ENCODE measurements at regions not wholly inside any gene's neighbourhood (a gene's known extent, or its start where the extent isn't known, plus 50 kb on each side); places are given as distances from the start of the nearest gene placed in this dataset.

DNA sequence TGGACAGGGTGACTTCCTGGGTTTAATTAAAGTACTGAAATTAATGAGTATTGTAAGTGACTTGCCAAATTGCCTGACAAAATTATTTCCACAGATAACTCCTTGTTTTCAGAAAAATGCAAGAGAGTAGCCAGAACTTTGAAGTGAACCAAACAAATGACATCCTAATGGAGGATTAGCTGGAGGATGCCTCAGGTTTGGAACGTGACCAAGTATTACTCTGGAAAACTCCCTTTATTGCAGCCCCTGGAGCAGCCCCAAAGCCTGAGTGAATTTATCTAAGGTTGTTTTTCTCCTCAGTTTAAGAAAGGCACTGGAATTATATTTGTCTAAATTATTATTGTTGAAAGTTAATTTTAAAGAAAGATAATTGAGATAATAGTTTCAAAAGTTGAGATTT is 343.6 kb upstream of the MTNR1B start:
- H3K27me3 ChIP-seq, result no peaks in the 10 kb centered on the region
- no peaks in the 10 kb centered on the region for H3K36me3 ChIP-seq
- H3F3A ChIP-seq (ENCODE audit: low read depth), result no peaks in the 10 kb centered on the region
- H3K9me3 ChIP-seq (ENCODE audit: low read depth), result no peaks in the 10 kb centered on the region
- DNase-seq (ENCODE audit: low spot score), result no peak
- Mint-ChIP-seq H3K27ac (no peak overlapping the region), H3K36me3 (peaks cover 7% of the 10 kb centered on the region), H3K4me1 (peaks cover 51% of the 10 kb centered on the region), H3K27me3 (ENCODE audit: insufficient read depth, low read depth) (no peaks in the 10 kb centered on the region), H3K4me3 (no peak overlapping the region), H3K9me3 (no peaks in the 10 kb centered on the region)
- H4K20me1 ChIP-seq (ENCODE audit: low read depth), result no peaks in the 10 kb centered on the region
- no peak overlapping the region for H2AFZ ChIP-seq (replicated peaks)
- no peak overlapping the region for H3K27ac ChIP-seq
- no peak overlapping the region for H3K4me3 ChIP-seq
- H3K79me2 ChIP-seq (ENCODE audit: low read depth), result no peaks in the 10 kb centered on the region
- peaks cover 13% of the 10 kb centered on the region for H3K4me1 ChIP-seq
- H3K9ac ChIP-seq, result no peak overlapping the region
- no peak for TF ChIP-seq EZH2phosphoT487 (IDR thresholded peaks at IDR 0.05)
- TF ChIP-seq, protein P1, sequence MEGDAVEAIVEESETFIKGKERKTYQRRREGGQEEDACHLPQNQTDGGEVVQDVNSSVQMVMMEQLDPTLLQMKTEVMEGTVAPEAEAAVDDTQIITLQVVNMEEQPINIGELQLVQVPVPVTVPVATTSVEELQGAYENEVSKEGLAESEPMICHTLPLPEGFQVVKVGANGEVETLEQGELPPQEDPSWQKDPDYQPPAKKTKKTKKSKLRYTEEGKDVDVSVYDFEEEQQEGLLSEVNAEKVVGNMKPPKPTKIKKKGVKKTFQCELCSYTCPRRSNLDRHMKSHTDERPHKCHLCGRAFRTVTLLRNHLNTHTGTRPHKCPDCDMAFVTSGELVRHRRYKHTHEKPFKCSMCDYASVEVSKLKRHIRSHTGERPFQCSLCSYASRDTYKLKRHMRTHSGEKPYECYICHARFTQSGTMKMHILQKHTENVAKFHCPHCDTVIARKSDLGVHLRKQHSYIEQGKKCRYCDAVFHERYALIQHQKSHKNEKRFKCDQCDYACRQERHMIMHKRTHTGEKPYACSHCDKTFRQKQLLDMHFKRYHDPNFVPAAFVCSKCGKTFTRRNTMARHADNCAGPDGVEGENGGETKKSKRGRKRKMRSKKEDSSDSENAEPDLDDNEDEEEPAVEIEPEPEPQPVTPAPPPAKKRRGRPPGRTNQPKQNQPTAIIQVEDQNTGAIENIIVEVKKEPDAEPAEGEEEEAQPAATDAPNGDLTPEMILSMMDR (IDR thresholded peaks at IDR 0.05), result no peak
- TF ChIP-seq EZH2 (IDR thresholded peaks at IDR 0.05), result no peak
- H3K4me2 ChIP-seq, result no peak overlapping the region

GRCh38 chr11:92626624-92627023 is 342.8 kb upstream of the MTNR1B start:
- peaks cover 7% of the 10 kb centered on the region for H3K36me3 Mint-ChIP-seq
- Histone ChIP-seq H3K27me3 (no peaks in the 10 kb centered on the region), H2AFZ (replicated peaks) (no peak overlapping the region), H3K9ac (no peak overlapping the region), H3K4me3 (no peak overlapping the region), H4K20me1 (ENCODE audit: low read depth) (no peaks in the 10 kb centered on the region), H3K4me1 (peaks cover 13% of the 10 kb centered on the region), H3K36me3 (no peaks in the 10 kb centered on the region), H3K79me2 (ENCODE audit: low read depth) (no peaks in the 10 kb centered on the region), H3F3A (ENCODE audit: low read depth) (no peaks in the 10 kb centered on the region), H3K9me3 (ENCODE audit: low read depth) (no peaks in the 10 kb centered on the region), H3K4me2 (no peak overlapping the region), H3K27ac (no peak overlapping the region)
- H3K4me1 Mint-ChIP-seq, result peaks cover 49% of the 10 kb centered on the region
- DNase-seq (ENCODE audit: low spot score), result peak; percentile 29
- H3K27ac Mint-ChIP-seq, result peak overlapping the region; percentile 43
- H3K4me3 Mint-ChIP-seq, result no peak overlapping the region
- no peaks in the 10 kb centered on the region for H3K9me3 Mint-ChIP-seq
- no peak for TF ChIP-seq EZH2phosphoT487 (IDR thresholded peaks at IDR 0.05)
- TF ChIP-seq, protein P1 (IDR thresholded peaks at IDR 0.05), result no peak
- no peaks in the 10 kb centered on the region for H3K27me3 Mint-ChIP-seq (ENCODE audit: insufficient read depth, low read depth)

GRCh38 chr11:92627615-92628256 is 341.7 kb upstream of the MTNR1B start:
- H2AFZ ChIP-seq (replicated peaks), result no peak overlapping the region
- H3K27ac ChIP-seq, result no peak overlapping the region
- peaks cover 49% of the 10 kb centered on the region for H3K4me1 Mint-ChIP-seq
- H3K27me3 Mint-ChIP-seq (ENCODE audit: insufficient read depth, low read depth), result no peaks in the 10 kb centered on the region
- H4K20me1 ChIP-seq (ENCODE audit: low read depth), result no peaks in the 10 kb centered on the region
- no peak for DNase-seq (ENCODE audit: low spot score)
- no peaks in the 10 kb centered on the region for H3K9me3 ChIP-seq (ENCODE audit: low read depth)
- no peaks in the 10 kb centered on the region for H3K27me3 ChIP-seq
- H3K4me3 ChIP-seq, result no peak overlapping the region
- no peaks in the 10 kb centered on the region for H3F3A ChIP-seq (ENCODE audit: low read depth)
- peak overlapping the region; percentile 96 for H3K27ac Mint-ChIP-seq
- no peak overlapping the region for H3K4me3 Mint-ChIP-seq
- no peaks in the 10 kb centered on the region for H3K9me3 Mint-ChIP-seq
- TF ChIP-seq, protein P1 (IDR thresholded peaks at IDR 0.05), result no peak
- TF ChIP-seq EZH2phosphoT487 (IDR thresholded peaks at IDR 0.05), result no peak
- no peaks in the 10 kb centered on the region for H3K36me3 ChIP-seq
- H3K4me2 ChIP-seq, result no peak overlapping the region
- peaks cover 13% of the 10 kb centered on the region for H3K4me1 ChIP-seq
- H3K79me2 ChIP-seq (ENCODE audit: low read depth), result no peaks in the 10 kb centered on the region
- no peak overlapping the region for H3K9ac ChIP-seq
- peaks cover 7% of the 10 kb centered on the region for H3K36me3 Mint-ChIP-seq
